ENCODE measurements at regions not wholly inside any gene's neighbourhood (a gene's known extent, or its start where the extent isn't known, plus 50 kb on each side); places are given as distances from the start of the nearest gene placed in this dataset.

GRCh38 chr12:84807249-84807648, 105.3 kb downstream of the SLC6A15 start:
- DNase-seq: peak; percentile 50

DNA sequence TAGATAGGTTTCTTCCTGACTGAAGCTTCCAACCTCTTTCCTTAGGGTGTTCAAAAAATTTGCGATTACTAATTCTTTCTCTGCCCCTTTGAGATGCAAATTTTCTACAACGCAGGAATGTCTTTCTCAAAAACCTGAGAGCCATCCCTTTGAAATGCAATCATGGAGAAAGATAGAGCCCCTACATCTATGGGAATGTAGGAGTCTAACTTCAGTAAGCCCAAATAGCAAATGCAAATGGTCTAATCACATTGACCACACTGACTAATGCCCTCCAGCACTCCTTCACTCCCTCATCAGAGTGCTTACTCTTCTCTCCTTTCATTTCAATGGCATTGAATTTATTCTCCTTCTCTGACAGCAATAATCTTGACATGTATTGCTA, 107.1 kb downstream of the SLC6A15 start:
- no peak for DNase-seq

DNA sequence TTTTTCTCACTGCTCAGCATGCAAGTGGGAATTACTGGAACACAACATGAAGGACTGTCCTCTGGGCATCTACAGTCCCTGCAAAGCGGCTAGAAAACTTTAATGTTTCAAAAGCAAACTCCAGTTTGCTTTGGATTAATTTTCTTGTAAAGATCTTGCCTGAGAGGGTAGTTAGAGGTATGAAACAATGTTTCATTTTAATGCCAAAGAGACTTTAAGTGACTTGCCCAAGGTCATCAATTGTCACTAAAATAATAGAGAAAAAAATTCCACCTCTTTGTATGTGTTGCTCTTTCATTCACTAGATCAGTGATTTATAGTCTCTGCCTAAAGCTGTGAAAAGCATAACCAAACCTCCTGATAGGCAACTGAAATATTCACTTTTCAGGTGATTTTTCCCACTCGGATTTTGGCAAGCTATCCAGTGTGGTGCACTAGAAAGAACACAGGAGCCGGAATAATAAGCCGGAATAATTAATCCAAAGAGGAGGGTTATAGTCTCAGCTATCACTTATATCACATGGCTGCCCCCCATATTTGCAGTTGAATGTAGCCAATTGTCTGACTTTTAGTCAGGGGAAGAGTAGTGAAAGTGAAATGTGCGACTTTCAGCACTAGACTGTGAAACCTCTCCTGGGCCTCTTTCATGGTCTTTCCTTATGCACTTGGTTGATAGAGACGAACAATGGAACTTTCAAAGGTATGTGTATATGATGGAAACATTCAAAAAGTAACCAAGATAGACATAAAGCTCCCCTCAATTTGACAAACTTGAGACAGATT, 107.7 kb downstream of the SLC6A15 start:
- DNase-seq: no peak

- DNase-seq: no peak
Observed at GRCh38 chr12:84803661-84804060, 108.9 kb downstream of the SLC6A15 start.

DNA sequence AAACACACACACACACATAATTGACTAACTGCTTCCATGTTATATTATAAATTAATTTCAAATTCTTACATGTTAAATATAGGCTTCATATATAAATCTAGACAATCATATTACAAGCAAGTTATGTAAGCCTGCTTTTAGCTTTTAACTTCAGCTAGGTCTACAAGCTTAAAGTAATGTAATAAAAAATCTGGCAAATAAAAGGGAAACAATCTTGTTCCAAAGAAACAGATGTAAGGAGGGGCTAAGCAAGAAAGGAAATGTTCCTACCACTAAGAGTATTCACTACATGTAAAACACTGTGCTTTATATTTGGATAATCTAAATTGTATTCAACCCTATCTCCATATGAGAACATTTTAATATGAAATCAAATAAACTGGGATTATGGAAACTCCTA, 110.4 kb downstream of the SLC6A15 start:
- no peak for DNase-seq

GRCh38 chr12:84793558-84794367, 118.8 kb downstream of the SLC6A15 start:
- peak; percentile 79 for DNase-seq

- peak; percentile 46 for DNase-seq
Observed at GRCh38 chr12:84791444-84791843, 121.2 kb downstream of the SLC6A15 start.

DNA sequence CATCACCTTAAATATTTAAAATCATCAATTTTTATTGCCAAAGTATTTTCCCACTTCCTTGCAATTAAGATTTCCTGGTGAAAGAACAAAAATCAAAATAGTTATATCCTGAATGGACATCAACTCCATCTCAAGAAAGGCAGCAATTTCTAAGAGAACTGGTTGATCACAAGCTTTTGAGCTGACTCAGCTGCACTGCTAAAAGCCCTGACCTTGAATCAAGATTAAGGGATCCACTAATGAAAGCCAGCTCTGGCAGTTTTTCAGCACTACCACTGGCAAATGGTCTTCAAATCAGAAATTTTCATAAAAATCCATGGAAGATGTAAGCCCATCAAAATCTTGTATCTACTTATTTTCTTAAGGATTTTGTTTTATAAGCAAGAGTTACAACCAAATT, 123.4 kb downstream of the SLC6A15 start:
- peak; percentile 35 for DNase-seq

DNA sequence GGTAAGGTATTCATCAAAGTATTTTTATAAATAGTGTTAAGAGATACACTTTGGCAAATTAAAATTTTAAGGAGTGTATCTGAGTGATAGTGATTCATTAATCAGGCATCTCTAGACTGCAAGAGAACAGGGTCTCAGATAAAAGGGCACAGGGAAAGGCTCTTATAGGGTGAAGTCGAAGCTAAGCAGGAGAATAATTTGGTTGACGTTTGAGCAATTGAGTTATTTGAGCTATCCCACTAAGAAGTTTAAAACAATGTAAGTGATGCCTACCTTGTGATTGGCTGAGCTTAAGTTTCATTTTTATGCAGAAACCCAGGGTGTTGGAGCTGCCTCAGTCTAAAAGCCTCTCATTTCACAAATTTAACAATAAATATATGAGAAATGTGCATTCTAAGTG, 125.3 kb downstream of the SLC6A15 start:
- DNase-seq: no peak

DNA sequence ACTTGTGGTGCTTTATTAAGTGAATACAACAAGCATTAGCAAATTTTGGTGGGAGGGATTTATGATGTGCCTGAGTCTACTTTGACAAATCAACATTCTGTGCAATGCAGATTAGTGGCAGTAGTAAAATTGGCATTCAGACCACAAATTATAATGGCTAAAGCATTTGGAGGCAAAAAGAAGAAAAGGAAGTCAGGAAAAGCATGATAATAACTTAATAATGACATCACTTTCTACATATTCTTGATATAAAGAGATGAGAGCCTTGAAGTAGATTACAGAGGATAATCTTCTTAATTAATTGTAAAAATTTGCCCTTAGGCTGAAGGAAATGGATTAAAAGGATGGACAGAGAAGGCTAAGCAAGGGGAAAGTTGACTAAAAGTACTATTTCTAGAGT, 126.0 kb downstream of the SLC6A15 start:
- DNase-seq: no peak

DNA sequence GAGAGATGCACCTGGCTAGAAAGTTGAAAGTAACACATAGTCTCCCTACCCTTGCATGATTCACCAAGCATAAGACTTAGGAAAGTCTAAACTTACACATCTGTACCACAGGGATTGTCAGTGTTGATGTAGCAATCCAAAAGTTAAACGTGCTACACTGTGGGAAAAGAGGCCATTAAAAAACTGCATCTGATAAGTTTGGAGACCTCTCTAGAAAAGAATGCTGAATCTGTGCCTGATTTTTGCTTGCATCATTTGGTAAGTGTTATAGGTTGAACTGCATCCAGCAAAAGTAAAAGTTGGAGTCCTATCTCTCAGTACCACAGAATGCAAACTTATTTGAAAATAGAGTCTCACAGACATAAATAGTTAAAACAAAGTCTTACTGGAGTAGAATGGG, 126.6 kb downstream of the SLC6A15 start:
- DNase-seq: peak; percentile 33

DNA sequence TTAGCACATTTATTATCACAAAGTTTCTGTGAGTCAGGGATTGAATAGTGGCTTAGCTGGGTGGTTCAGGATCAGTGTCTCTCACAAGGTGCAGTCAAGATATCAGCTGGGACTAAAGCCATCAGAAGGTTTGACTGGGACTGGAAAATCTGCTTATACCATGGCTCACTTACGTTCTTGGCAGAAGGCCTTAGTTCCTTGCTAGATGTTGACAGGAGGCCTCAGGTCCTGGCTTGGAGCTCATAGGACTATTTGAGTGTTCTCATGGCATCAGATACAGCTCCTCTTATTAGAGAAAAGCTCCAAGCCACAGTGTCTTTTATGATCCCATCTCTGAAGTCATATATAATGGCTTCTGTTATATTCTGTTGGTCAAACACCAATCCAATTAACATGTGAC, 127.3 kb downstream of the SLC6A15 start:
- no peak for DNase-seq

DNA sequence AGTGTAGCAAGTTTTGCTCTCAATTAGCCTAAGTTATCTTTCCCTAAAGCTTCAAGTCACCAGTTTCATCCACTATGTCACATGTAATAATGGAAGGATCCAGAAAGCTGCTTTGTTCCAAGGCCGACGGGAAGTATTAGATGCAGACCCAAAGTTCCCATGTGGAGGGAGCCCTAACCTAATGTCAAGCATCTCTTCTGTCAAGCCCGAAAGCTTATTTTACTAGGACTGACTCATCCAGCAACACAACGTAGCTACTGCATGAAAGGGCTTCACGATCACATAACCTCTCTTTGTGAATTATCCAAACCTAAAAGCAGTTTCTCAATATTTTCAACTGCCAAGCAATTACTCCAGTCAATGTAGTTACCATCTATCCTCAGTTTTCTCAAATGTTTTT, 133.4 kb downstream of the SLC6A15 start:
- DNase-seq: no peak

- DNase-seq: peak; percentile 58
Observed at GRCh38 chr12:84772281-84772680, 140.3 kb downstream of the SLC6A15 start.

DNA sequence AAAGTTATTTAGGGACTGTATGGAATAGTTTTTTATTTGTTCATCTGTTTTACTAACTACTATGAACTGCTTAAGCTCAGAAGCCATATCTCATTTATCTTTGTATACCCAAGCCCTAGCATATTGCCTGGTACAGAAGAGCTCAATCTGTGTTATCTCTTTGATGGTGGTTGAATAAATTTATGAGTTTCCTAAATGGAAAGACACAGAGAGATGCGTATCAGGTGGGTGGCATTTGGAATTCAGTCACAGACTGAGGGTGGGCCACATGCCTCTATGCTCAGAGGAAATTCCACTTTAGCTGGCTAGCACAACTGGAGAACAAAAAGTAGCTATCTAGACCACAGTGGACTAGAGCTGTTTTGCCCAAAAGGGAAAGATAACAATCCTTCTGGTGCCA, 145.5 kb downstream of the SLC6A15 start:
- DNase-seq: no peak

- no peak for DNase-seq
Observed at GRCh38 chr12:84766375-84766774, 146.2 kb downstream of the SLC6A15 start.

DNA sequence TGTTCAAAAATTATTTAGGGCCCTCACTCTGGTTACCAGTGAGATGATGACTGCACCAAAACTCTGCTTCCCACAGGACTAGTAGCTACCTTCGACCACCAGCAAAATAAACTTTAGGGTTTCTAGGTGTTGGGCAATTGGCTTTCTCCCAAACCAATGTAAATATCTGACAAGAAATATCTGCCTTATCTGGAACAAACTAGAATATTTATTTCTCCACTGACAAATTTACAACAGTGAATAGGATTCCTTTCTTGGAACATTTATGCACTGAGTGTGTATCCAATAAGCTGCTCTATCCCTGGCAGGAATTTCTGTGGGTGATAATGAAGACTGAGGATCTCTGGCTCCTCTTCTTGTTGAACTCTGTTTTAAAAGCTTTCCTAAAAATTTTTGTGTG, 148.6 kb downstream of the SLC6A15 start:
- peak; percentile 59 for DNase-seq

- peak; percentile 96 for DNase-seq
Observed at GRCh38 chr12:84763107-84763506, 149.5 kb downstream of the SLC6A15 start.

DNA sequence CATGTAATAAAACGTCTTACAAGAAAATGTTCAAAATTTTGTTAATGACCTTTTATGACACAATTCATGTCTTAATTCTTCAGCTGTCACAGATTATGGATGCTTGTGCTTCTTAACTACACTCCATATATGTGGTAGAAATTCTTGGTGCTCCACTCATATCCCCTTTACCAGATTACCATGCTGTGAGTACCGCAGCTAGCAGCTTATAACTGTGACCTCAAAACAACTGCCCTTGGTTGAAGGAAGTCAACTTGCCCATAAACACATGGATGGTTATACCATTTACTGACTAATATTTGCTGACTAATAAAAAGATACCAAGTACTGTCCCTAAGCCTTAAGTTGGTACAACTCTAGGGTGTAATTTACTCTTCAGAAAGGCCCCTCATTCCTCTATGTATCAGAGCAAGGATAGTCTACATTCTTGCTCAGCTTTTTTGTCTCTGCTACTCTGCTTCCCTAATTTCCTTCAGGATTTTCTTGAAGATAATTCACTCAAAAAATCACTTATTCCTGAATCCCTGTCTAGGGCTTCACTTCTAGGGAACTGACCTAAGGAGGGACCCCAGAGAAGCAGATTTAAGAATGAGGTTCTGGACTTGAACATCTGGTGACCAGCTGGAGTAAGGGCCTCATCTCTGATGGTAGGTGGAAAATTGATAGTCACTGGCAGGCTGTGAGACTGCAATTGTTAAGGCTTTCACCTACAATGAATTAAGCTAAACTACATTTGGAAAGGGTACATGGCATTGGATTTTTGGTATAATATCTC, 152.3 kb downstream of the SLC6A15 start:
- peak; percentile 67 for DNase-seq

GRCh38 chr12:84757978-84758377, 154.6 kb downstream of the SLC6A15 start:
- peak; percentile 78 for DNase-seq

DNA sequence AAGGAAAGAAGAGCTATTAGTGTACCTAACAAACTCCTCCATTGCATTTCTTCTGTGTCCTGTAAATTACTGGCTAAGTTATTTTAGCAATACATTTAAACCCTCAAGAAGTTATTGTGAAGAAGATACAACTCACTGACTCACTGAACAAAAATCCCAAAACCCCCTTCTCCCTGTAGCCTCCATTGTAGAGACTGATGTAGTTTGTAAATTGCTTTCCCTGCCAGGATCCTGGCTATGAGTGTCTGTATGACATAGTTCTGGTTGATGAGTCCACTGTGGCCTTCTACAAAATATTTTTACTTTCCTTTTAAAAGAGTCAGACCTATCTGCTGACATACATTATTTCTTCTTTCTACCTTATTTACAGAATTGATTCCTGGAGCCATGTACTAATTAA, 155.6 kb downstream of the SLC6A15 start:
- peak; percentile 95 for DNase-seq

- DNase-seq: no peak
Observed at GRCh38 chr12:84745127-84745526, 167.5 kb downstream of the SLC6A15 start.

DNA sequence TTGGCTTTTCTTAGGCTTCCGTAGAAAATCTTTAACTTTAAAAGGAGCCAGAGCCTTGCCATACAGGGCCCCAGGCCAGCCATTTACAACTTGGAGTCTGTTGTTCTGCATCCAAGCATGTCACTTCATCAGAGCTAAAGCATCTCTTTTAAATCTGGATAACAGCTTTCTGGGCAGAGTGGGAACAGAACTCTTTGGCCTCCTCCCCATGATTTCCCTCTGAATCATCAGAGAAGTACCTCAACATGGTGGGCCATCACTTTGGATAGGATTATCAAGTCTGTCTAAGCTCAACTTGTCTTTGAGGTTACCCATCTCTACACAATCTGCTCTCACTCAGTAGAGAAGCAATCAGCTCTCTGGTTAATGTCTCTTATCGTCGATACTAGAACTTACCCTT, 170.9 kb downstream of the SLC6A15 start:
- DNase-seq: peak; percentile 30

DNA sequence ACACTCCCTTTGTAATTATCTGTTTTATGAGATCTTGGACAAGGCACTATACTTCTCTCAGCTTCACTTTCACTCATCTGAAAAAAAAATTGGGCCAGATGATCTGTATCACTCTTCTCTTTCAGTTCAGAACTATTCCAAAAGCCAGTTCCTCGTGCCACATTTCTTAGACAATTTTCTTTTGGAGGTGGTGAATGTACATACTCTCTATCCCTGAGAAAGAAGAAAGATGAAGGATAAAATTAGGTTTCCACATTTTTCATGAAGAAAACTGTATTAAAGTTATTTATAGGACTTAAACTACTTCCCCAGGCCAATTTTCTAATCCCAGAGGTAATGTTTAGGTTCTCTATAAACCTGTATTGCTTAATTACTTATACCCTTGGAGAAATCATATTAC, 171.6 kb downstream of the SLC6A15 start:
- DNase-seq: no peak

All from fibroblast of upper back skin (primary cell).